PC-3 (cell line): ENCODE measurements at regions not wholly inside any gene's neighbourhood (a gene's known extent, or its start where the extent isn't known, plus 50 kb on each side); places are given as distances from the start of the nearest gene placed in this dataset.
A peak's percentile ranks its signal among the peaks of the same experiment; 100 is the strongest.

Experiments
- ATAC-seq: fragments of 200-7000 bp; cut with Tn5 transposase; 2 replicates; pipeline ENCODE4 v1.9.1; 2020; ENCODE audit warnings: mild to moderate bottlenecking, moderate library complexity
- BruUV-seq: library from RNA; stranded (reverse); fragments of 400-500 nt; replicated peaks from 2 replicates; lab custom pipeline; 2021; lab: Mats Ljungman, UMichigan
- CTCF ChIA-PET: fragments of 300-600 bp; sonication (Branson Sonifier 250); formaldehyde crosslinking; loops from one replicate; lab custom pipeline; 2022; ENCODE audit warnings: antibody characterized with exemption; lab: Charles Lee
- POLR2A ChIA-PET: fragments of 300-600 bp; sonication (Branson Sonifier 250); formaldehyde crosslinking; loops from one replicate; lab custom pipeline; 2022; ENCODE audit warnings: antibody characterized with exemption; ENCODE audit not compliant: unreplicated experiment; lab: Charles Lee
- DNase-seq: peaks from one replicate; pipeline ENCODE4 v3.0.0-alpha.2; 2015
- H2AFZ ChIP-seq: fragments of 300-600 bp; sonication (generic); 2 replicates; pipeline ENCODE4 v1.6.0; 2016; ENCODE audit warnings: antibody characterized with exemption, low read length
- H3F3A ChIP-seq: fragments of 300-600 bp; sonication (generic); one replicate; pipeline ENCODE4 v1.6.0; 2017; ENCODE audit warnings: antibody characterized with exemption, low read length, control low read depth, mild to moderate bottlenecking; ENCODE audit not compliant: unreplicated experiment
- H3K27ac ChIP-seq: fragments of 300-600 bp; sonication (generic); 2 replicates; pipeline ENCODE4 v1.5.1; 2016; ENCODE audit warnings: mild to moderate bottlenecking, low read length
- H3K27me3 ChIP-seq: fragments of 300-600 bp; sonication (generic); 2 replicates; pipeline ENCODE4 v1.6.1; 2016; ENCODE audit warnings: low read length, mixed read lengths
- H3K36me3 ChIP-seq: fragments of 300-600 bp; sonication (generic); 2 replicates; pipeline ENCODE4 v1.6.1; 2016; ENCODE audit warnings: low read depth, mixed run types, low read length, mixed read lengths
- H3K4me1 ChIP-seq: fragments of 300-600 bp; sonication (generic); 2 replicates; pipeline ENCODE4 v1.5.1; 2016; ENCODE audit warnings: low read length; ENCODE audit not compliant: insufficient read depth
- H3K4me2 ChIP-seq: fragments of 300-600 bp; sonication (generic); 2 replicates; pipeline ENCODE4 v1.6.0; 2016; ENCODE audit warnings: low read length
- H3K4me3 ChIP-seq: fragments of 300-600 bp; sonication (generic); 2 replicates; pipeline ENCODE4 v1.5.1; 2016; ENCODE audit warnings: mild to moderate bottlenecking, low read length, mixed read lengths
- H3K79me2 ChIP-seq: fragments of 300-600 bp; sonication (generic); 2 replicates; pipeline ENCODE4 v1.6.1; 2017; ENCODE audit warnings: low read length, mixed read lengths
- H3K9ac ChIP-seq: fragments of 300-600 bp; sonication (generic); 2 replicates; pipeline ENCODE4 v1.6.0; 2016; ENCODE audit warnings: mild to moderate bottlenecking, low read length
- H3K9me2 ChIP-seq: fragments of 300-600 bp; sonication (generic); replicated peaks from 2 replicates; pipeline ENCODE4 v1.6.1; 2016; ENCODE audit warnings: mixed run types, low read length, mixed read lengths
- H3K9me3 ChIP-seq: fragments of 300-600 bp; sonication (generic); 2 replicates; pipeline ENCODE4 v1.6.1; 2016; ENCODE audit warnings: low read length, mixed read lengths
- H4K20me1 ChIP-seq: fragments of 300-600 bp; sonication (generic); 2 replicates; pipeline ENCODE4 v1.6.1; 2016; ENCODE audit warnings: low read length, mixed read lengths
- EZH2 ChIP-seq: fragments of 300-600 bp; sonication (generic); IDR thresholded peaks from one replicate; pipeline ENCODE4 v1.6.1; 2017; ENCODE audit warnings: antibody characterized with exemption, mild to moderate bottlenecking, low read length; ENCODE audit not compliant: unreplicated experiment
- EZH2phosphoT487 ChIP-seq: fragments of 300-600 bp; sonication (generic); IDR thresholded peaks from 2 replicates; pipeline ENCODE4 v1.6.1; 2018; ENCODE audit warnings: mild to moderate bottlenecking, antibody characterized with exemption, low read length, borderline replicate concordance
- intact Hi-C: fragments of 100-400 bp; cut with micrococcal nuclease; formaldehyde crosslinking; loops from 2 replicates; pipeline ENCODE4 v1.9.0; 2023
- TF ChIP-seq, protein P1 (sequence below): fragments of 300-600 bp; sonication (generic); conservative IDR thresholded peaks from 2 replicates; pipeline ENCODE4 v1.5.1; 2017; ENCODE audit warnings: antibody characterized with exemption, low read depth, mild to moderate bottlenecking, low read length

DNA sequence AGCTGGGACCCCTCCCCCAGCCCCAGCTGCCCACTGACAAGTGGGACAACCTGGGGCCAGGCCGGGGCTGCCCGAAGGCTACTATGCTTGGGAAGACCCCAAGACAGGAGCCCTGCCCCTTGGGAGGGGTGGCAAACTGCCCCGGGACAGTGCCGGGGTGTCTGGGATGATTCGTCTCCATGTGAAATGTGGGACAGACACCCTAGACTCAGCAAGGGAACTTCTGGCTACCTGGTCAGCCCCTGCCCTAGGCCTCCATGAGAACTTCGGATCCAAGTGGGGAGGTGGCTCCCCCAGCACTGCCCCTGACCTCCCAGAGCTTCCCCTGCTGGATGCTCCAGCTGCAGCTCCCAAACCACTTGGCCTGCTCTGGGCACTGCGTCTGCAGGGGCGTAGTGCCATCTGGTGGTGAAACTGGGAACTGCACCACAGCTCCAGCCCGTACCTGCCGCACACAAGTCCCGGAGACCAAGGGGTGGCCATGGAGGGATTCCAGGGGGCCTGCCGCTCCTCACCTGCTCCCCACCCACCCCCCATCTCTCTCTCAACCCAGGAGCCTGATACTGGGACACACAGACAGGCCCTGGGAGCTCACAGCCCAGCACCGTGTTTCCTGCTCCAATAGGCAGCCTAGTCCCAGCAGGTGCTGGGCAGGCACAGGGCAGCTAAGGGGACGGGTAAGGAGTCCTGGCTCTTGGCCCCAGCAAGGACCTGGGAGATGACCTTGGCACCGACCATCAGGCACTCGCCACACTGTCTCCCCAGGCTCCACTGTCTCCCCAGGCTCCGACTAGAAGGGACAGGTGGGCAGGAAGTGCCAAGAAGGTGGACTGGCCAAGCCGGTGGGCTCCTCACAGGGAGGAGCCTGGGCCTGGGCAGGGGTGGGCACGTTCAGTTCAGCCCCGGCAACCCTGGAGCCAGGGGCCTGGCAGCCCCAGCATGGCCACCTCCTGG lies 194.1 kb downstream of the IGLL1 start:
- Histone ChIP-seq H3F3A (no peaks in the 10 kb centered on the region), H3K4me2 (no peak overlapping the region), H3K27me3 (no peaks in the 10 kb centered on the region), H2AFZ (no peak overlapping the region), H3K4me3 (no peak overlapping the region), H3K79me2 (no peaks in the 10 kb centered on the region), H4K20me1 (no peaks in the 10 kb centered on the region), H3K36me3 (no peaks in the 10 kb centered on the region), H3K27ac (no peak overlapping the region), H3K9me3 (no peaks in the 10 kb centered on the region), H3K9me2 (no peaks in the 10 kb centered on the region), H3K9ac (no peak overlapping the region), H3K4me1 (no peaks in the 10 kb centered on the region)
- ChIA-PET CTCF (interaction anchor here (0.6 to 1.1 kb wide), 5 partner anchors 9 to 426 kb away, joined by 3 to 10 read pairs (median 3); no protein-coding TSS in a partner anchor), POLR2A (no interaction called here)
- no peak for TF ChIP-seq EZH2phosphoT487
- TF ChIP-seq, protein P1, sequence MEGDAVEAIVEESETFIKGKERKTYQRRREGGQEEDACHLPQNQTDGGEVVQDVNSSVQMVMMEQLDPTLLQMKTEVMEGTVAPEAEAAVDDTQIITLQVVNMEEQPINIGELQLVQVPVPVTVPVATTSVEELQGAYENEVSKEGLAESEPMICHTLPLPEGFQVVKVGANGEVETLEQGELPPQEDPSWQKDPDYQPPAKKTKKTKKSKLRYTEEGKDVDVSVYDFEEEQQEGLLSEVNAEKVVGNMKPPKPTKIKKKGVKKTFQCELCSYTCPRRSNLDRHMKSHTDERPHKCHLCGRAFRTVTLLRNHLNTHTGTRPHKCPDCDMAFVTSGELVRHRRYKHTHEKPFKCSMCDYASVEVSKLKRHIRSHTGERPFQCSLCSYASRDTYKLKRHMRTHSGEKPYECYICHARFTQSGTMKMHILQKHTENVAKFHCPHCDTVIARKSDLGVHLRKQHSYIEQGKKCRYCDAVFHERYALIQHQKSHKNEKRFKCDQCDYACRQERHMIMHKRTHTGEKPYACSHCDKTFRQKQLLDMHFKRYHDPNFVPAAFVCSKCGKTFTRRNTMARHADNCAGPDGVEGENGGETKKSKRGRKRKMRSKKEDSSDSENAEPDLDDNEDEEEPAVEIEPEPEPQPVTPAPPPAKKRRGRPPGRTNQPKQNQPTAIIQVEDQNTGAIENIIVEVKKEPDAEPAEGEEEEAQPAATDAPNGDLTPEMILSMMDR, result peak; percentile 82
- TF ChIP-seq EZH2, result no peak
- no TSS peak for BruUV-seq
- DNase-seq (peak; percentile 80), ATAC-seq (peak; percentile 94)
- intact Hi-C loops, result loop anchor here (5.0 to 10.0 kb wide), 2 partner anchors 61 to 429 kb away; no protein-coding TSS in a partner anchor

DNA sequence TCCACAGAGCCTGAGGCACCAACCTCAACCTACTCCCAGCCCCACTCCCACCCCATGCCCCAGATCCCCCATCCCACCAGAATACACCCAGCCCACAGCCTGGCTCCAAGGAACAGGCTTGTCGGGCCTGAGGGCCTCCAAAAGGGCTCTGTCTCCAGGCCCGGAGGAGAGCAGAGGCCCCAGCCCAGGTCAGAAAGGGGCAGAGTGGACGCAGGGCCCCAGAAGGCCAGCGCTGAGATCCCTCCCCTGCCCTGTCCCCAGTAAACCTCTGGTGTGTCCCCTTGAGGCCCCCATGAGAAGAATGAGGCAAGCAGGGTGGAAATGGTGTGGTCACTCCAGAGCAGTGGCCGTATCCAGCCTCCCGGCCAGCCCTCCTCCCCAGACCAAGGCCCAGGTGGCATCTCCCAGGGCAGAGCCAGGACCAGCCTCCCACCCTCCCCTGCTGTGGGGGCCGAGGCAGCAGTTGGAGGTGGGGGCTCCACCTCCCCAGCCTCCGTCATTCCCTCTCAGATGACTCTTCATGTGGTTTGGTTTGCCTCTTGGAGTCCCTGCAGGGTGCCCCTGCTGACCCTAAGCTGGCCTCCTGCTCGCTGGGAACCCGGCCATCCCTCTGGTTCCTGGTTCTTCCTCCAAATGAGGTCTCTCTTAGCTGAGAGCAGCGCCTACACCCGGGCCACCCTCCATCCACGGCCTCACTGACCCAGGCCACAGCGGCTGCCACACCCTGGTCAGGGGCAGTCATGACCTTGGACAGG lies 195.0 kb downstream of the IGLL1 start:
- no peak for ATAC-seq
- TF ChIP-seq EZH2phosphoT487 (no peak), EZH2 (no peak)
- TF ChIP-seq, protein P1, result no peak
- intact Hi-C loops, result loop anchor here (5.0 to 10.0 kb wide), 2 partner anchors 60 to 428 kb away; no protein-coding TSS in a partner anchor

More for the DNA sequence above, 195.0 kb downstream of the IGLL1 start:
- no peak overlapping the region for H3K9ac ChIP-seq
- no peaks in the 10 kb centered on the region for H4K20me1 ChIP-seq
- BruUV-seq, result no TSS peak
- CTCF ChIA-PET, result interaction anchor here (0.6 to 1.1 kb wide), 4 partner anchors 8 to 426 kb away, joined by 3 read pairs; no protein-coding TSS in a partner anchor
- H3K9me2 ChIP-seq, result no peaks in the 10 kb centered on the region
- H3K4me2 ChIP-seq, result no peak overlapping the region
- H3K27me3 ChIP-seq, result no peaks in the 10 kb centered on the region
- no peaks in the 10 kb centered on the region for H3K4me1 ChIP-seq
- no peak overlapping the region for H2AFZ ChIP-seq
- H3K4me3 ChIP-seq, result no peak overlapping the region
- no peaks in the 10 kb centered on the region for H3K9me3 ChIP-seq
- H3K79me2 ChIP-seq, result no peaks in the 10 kb centered on the region
- no peak for DNase-seq
- H3K27ac ChIP-seq, result no peak overlapping the region
- H3K36me3 ChIP-seq, result no peaks in the 10 kb centered on the region
- POLR2A ChIA-PET, result no interaction called here
- H3F3A ChIP-seq, result no peaks in the 10 kb centered on the region
